SH-SY5Y (cell line): ENCODE measurements at regions not wholly inside any gene's neighbourhood (a gene's known extent, or its start where the extent isn't known, plus 50 kb on each side); places are given as distances from the start of the nearest gene placed in this dataset.

Experiments used
- GATA2 ChIP-seq: IDR thresholded peaks from 2 replicates; pipeline ENCODE4 v1.6.1; 2011; ENCODE audit warnings: mild to moderate bottlenecking, low read depth, low read length
- GATA3 ChIP-seq: IDR thresholded peaks from 2 replicates; pipeline ENCODE4 v1.6.1; 2011; ENCODE audit warnings: low read depth, mild to moderate bottlenecking, low read length, moderate library complexity

GRCh38 chr10:21173802-21174714, 276.9 kb upstream of the NEBL start:
- TF ChIP-seq GATA3 (no peak), GATA2 (no peak)

GRCh38 chr10:21172930-21173801, 276.1 kb upstream of the NEBL start:
- TF ChIP-seq GATA2 (no peak), GATA3 (no peak)

GRCh38 chr10:21172542-21172929, 275.4 kb upstream of the NEBL start:
- TF ChIP-seq GATA2: no peak
- no peak for TF ChIP-seq GATA3

GRCh38 chr10:21171936-21172541, 274.9 kb upstream of the NEBL start:
- no peak for TF ChIP-seq GATA3
- TF ChIP-seq GATA2: no peak

GRCh38 chr10:21171197-21171935, 274.3 kb upstream of the NEBL start:
- TF ChIP-seq GATA3 (no peak), GATA2 (no peak)

GRCh38 chr10:21170216-21170615, 273.1 kb upstream of the NEBL start:
- no peak for TF ChIP-seq GATA2

GRCh38 chr10:21169271-21169670, 272.2 kb upstream of the NEBL start:
- TF ChIP-seq GATA2 (no peak), GATA3 (no peak)

GRCh38 chr10:21167288-21168010, 270.3 kb upstream of the NEBL start:
- TF ChIP-seq GATA3: no peak
- TF ChIP-seq GATA2: no peak

GRCh38 chr10:21166557-21167287, 269.6 kb upstream of the NEBL start:
- TF ChIP-seq GATA3 (no peak), GATA2 (no peak)

- no peak for TF ChIP-seq GATA2
- no peak for TF ChIP-seq GATA3
These were observed 268.4 kb upstream of the NEBL start for GRCh38 chr10:21165489-21165888.

- no peak for TF ChIP-seq GATA3
- TF ChIP-seq GATA2: no peak
These were observed 267.6 kb upstream of the NEBL start for GRCh38 chr10:21164687-21165086.

GRCh38 chr10:21162948-21163347, 265.8 kb upstream of the NEBL start:
- TF ChIP-seq GATA2 (no peak), GATA3 (no peak)

GRCh38 chr10:21161647-21162046, 264.5 kb upstream of the NEBL start:
- no peak for TF ChIP-seq GATA3
- TF ChIP-seq GATA2: no peak
